GM11168 (cell line): ENCODE measurements at regions not wholly inside any gene's neighbourhood (a gene's known extent, or its start where the extent isn't known, plus 50 kb on each side); places are given as distances from the start of the nearest gene placed in this dataset.

Source experiments
- in situ Hi-C: fragments of 300-500 bp; cut with MboI; formaldehyde crosslinking; loops from one replicate; pipeline ENCODE4 v1.12.0; 2022; ENCODE audit warnings: low sequenced_read_pairs; ENCODE audit not compliant: unreplicated experiment

DNA sequence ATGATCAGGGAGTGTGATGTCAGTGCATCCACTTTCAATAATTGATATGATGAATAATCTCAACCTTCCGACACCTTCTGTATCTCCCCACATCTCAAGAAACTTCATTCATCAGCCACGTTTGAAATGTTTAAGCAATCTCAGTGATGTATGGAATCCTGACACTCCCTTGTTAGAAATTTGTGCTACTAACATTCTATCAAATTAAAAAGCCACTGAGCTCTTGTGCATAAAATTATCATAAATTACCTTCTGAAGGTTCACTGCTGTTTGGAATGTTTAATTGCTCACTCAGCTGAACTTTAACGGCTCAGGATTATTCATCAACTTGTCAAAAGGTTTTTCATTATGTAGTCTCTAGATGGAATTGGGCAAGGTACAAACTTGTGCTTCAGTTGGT, 108.4 kb upstream of the DPH6 start:
- in situ Hi-C loops, result no loop called here

- in situ Hi-C loops, result no loop called here
Measured at GRCh38 chr15:35657679-35658311, 111.8 kb upstream of the DPH6 start.

- in situ Hi-C loops, result no loop called here
Measured at GRCh38 chr15:35663956-35664355, 118.0 kb upstream of the DPH6 start.

- in situ Hi-C loops, result no loop called here
Measured at GRCh38 chr15:35665896-35666536, 120.1 kb upstream of the DPH6 start.

DNA sequence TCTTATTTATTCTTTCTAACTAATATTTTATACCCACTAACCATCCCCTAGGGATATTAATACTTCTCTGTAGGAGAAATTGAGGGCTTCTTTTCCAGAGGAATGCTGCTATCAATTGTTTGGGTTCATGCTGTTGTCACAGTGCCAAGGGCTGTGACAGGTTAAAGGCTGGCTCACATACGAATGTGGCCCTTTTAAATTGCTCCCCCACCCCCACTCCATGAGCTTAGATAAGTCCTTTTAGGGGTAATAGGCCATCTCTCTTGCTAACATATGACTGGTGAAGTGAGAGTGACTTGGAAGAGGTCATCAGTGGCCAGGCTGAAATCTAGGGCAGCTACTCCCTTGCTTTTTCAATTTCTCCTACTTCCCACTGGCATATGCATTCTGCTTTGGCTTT, 121.9 kb upstream of the DPH6 start:
- in situ Hi-C loops, result no loop called here

GRCh38 chr15:35669021-35669420, 123.1 kb upstream of the DPH6 start:
- in situ Hi-C loops, result no loop called here

DNA sequence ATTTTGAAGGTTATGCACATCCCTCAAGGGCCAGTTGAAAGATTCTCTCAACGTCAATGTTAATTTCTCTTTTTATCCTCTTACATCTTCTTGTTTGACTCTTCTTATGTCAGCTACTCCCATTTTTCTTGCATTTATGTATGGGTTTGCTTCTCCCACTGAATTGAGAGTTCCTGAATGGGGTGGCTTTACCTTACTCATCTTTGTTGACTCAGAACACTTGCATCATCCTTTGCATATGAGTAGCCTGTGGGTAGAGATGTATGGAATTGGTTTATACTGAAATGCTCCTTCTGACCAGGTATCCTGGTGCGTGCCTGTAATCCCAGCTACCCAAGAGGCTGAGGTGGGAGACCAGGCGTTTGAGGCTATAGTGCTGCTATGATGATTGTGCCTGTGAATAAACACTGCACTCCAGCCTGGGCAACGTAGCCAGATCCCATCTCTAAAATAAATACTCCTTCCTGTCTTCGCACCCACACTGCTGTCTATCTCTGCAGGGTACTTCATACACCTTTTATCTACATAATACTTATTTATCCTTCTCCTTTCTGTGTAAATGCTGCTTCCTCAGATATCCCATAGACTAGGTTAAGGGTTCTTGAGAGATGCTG, 123.6 kb upstream of the DPH6 start:
- in situ Hi-C loops, result no loop called here

DNA sequence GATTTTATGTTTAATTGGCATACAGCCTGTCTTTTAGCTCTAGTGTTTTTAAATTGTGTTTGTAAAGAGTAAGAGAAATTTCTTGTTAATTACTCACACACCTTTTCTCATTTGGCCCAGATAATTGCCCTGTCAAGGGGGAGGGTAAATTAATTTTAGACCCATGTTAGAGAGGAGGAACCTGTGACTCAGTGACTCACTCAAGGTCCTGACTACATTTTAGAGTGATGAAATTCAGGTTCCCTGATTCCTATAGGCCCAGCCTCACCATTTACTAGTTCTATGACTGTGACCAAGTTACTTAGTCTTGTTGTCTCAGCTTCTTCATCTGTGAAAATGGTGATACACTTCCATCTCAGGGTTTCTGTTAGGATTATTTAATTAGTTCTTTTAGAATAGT, 125.2 kb upstream of the DPH6 start:
- in situ Hi-C loops, result no loop called here

DNA sequence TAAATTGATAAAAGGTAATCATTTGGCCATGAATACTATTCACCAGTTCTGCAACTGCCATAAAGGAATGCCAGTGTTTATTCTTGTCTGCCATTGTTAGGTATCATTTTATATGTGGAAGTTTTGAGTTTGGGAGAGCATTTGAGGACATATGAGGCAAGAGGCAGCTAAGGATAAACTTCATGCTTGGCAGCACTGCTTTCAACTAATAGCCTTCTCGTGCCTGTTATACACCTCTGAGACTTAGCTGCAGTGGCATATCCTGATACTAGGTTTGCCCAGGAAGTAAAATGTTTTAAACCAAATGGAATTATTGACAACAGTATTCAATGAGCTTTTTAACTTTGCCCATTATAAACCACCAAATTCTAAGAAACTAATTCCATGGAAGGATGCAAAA, 126.0 kb upstream of the DPH6 start:
- in situ Hi-C loops, result no loop called here

DNA sequence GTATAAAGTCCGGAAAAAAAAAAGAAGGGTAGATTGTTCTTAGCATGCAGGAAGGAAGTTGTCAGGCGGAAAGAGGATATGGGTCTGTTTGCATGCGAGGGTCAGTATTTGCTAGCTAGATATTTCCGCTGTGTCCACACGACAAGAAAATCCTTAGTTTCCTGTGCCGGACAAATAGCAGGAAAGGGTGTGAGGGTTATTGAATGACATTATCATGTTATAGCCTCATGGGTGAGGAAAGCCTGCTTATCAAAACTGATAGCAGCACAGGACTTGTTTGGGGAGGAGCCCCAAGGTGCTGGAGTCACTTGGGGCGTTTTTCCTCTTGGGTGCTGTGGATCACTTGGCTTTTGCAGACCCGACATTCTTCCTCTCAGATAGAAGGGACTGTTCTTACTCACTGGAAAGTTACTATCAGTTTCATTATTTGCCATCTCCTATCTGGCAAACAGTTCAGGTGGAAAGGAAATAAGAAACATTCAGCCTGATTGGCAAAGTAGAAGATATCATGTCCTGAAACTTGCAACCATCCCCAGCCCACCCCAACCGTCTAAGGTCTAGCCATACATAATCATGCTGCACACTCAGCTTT, 127.2 kb upstream of the DPH6 start:
- in situ Hi-C loops, result no loop called here

DNA sequence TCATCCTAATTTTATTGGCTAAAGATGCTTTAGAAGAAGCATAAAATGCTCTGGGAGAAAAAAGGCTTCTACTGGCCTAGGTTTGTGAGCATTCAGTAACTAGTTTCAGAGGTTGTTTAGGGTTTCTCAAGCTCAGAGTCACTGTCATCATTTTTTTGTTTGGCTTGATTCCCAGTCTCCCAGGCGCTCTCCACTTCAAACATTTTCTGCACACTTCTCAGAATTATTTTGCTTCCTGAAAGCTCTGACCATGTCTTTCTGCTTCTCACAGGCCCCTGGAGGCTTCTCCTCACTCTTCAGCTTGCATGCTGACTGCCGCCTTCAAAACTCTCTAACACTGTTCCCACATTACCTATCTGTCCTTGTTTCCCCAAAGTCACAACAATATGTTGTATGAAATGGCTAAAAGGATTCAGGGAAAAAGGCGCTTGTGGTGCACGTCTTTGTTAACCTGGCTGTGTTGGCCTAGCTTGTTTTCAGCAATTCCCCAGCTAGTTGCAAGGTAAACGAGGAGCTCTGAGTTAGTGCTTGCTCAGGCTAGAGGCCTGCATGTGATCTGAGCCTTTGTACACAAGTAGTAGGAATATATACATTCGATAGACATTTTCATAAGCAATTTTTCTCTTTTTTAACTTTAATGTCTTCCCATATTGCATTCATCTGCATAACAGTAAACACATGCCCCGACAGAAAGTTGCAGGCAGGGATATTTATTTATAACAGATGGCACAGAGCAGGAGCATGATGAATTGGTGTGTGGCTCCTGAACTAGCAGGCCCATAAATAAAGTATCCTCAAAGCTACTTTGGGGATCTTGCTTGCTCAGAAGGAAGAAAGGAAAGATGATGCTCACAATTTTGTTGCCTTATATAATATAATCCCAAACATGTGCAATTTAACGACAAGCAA, 129.2 kb upstream of the DPH6 start:
- in situ Hi-C loops, result no loop called here

DNA sequence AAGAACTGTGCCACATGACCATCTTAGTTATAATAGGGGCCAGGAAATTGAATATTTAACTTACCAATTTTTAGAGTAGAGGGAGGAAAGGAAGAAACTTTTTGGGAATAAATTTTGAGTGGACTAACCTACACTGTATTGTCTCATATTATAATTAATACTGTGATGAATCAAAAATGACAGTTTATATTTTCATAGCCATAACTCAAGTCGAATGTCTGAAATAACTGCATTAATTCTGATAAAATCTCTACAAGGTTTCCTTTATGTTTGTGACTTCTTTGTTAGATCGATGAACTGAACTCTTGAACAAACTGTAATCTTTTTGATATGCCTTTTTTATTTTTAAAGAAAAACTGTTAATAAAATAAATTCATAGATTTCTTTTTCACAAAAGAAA, 132.8 kb upstream of the DPH6 start:
- in situ Hi-C loops, result no loop called here

- in situ Hi-C loops, result no loop called here
Measured at GRCh38 chr15:35679186-35679585, 133.2 kb upstream of the DPH6 start.

DNA sequence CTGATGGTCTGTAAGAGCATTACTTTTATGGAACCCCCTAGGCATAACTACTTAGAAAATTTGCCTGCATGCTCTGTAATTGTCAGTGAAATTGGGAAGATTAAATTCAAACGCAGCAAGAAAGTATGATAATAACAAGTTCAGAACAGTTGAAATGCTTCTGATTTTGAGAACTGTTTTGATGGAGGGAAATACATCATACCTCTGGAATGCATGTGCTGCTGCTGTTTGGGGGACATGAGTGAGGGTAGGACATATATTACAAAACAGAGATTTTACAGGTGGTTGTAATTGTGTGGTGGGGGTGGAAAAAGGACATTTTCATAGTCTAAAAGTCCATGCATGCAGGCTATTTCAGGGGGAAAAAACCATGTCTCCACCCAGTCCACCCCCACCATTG, 135.0 kb upstream of the DPH6 start:
- in situ Hi-C loops, result no loop called here

DNA sequence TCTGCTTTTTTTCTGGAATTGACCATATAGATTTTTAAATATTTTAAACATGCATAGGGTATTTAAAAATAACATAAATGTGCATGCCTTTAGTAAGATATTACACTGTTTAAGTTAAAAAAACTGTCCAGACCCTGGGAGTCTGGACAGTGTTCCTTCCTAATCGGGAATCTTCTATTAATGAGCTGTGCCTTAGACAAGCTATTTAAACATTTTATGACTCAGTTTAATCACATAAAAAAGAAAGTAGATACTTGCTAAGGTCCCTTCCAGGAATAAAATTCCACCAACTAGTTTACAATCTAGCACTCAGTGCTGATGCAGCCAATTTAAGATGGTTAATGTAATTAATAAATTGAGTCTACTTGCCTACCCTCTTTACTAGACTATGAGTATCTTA, 140.4 kb upstream of the DPH6 start:
- in situ Hi-C loops, result no loop called here

DNA sequence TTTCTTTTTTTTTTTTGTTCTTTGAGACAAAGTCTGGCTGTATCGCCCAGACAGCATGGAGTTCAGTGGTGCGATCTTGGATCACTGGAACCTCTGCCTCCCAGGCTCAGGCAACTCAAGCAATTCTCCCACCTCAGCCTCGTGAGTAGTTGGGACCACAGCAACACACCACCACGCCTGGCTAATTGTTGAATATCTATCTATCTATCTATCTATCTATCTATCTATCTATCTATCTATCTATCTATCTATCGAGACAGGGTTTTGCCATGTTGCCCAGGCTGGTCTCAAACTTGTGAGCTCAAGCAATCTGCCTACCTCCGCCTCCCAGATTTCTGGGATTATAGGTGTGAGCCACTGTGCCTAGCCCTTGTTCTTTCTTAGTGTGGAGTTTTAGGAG, 143.3 kb upstream of the DPH6 start:
- in situ Hi-C loops, result no loop called here

DNA sequence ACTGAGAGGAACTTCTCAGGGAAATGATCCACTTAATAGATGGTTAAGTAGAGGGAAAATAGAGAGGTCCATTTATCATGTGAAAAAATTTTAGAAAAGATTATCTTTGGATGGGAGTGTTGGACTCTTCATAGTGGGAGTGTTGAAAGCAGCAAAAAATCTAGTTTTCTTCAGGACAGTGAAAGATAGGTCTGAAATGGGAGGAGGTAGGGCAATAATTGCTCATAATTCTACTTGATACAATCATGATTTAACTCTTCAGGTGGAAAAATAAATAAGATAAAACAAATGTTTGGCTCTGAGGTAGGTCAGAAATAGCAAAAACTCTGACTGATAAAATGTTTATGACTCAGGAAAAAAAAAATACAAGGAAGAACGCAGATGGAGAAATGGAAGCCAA, 144.1 kb upstream of the DPH6 start:
- in situ Hi-C loops, result no loop called here

DNA sequence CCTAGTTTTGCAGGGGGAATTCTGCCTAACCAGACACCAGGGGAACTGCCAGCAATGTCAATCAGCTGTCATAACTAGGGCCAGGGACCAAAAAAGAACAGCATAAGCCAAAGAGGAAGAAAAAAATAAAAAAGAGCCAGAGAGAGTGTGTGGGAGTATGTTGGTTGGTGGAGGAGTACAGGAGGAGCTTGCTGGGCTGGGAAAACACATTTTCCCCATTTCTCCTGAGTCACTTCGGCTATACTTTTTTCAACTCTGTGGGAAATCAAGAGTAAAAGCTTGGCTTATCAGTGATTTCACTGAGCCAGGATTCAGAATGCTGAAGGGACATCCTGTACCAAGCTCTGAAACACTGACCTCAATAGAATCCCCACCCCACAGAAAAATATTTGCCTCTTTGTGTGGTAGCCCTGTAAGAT, 144.7 kb upstream of the DPH6 start:
- in situ Hi-C loops, result no loop called here

DNA sequence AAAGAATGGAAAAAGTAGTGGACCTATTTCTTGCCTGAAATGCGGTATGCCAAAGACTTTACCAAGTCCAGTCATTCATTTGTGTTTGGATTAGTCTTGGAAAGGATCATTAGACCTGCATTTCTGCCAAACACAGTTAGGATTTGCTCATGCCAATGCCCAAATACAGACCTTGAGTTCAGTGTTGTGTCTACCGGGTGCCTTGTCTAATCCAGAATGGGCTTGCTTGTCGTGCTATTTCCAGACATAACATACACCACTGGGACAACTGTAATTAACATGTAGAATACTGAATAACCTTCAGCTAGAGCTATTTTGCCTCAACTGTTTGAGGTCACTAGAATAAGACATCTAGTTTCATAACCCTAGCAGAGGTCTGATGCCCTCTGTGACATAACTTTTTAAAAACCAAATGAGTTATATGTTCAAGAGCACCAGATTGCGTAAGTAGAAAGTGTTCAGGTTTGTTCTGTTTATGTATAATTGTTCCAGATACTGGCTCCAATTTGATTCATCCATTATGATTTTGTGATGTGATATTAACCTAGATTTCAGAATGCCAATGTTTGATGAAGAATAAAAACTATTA, 145.3 kb upstream of the DPH6 start:
- in situ Hi-C loops, result no loop called here
